DND-41 (cell line): ENCODE measurements at regions not wholly inside any gene's neighbourhood (a gene's known extent, or its start where the extent isn't known, plus 50 kb on each side); places are given as distances from the start of the nearest gene placed in this dataset.

Experiments used
- EZH2 ChIP-seq: IDR thresholded peaks from 3 replicates; pipeline ENCODE4 v1.6.1; 2012; ENCODE audit warnings: borderline replicate concordance, low read depth, mild to moderate bottlenecking, moderate library complexity, low read length, inconsistent platforms; ENCODE audit not compliant: severe bottlenecking
- TF ChIP-seq, protein P1 (sequence below): IDR thresholded peaks from 2 replicates; pipeline ENCODE4 v1.5.1; 2012; ENCODE audit warnings: borderline replicate concordance, low read length, moderate library complexity, mild to moderate bottlenecking; ENCODE audit not compliant: poor library complexity, severe bottlenecking; ENCODE audit errors: extremely low read depth

DNA sequence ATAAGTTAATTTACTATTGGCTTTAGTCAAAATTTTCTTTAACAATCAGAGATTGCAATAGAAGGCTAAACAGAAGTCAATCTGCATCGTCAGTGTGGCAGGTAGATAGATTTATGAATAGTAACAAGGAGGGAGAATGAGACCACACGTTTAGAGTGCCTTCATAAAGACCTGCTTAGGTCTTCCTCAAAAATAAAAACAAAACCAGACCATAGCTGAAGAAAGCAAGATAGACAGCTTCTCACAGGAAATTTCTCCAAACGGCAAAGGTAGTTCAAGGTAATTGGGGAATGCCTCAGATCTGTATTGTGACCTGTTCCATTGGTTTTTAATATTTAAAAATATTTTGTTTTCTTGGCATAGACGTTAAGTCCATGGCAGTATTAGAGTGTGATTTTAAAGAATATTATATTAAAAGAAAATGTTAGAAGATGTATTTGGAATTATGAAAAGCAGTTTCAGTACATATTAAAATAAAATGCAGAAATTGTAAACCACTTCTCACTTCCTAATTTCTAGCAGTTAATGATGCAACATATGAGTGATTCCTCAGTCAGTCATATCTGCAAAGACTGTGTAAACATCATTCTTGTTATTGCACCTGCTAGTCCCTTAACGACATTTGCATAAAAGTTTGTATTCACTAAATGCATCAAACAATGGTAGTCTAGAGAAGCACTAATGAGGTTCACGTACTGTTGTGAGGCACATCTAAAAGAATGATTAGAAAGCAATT lies 278.0 kb downstream of the HLX start:
- TF ChIP-seq, protein P1, sequence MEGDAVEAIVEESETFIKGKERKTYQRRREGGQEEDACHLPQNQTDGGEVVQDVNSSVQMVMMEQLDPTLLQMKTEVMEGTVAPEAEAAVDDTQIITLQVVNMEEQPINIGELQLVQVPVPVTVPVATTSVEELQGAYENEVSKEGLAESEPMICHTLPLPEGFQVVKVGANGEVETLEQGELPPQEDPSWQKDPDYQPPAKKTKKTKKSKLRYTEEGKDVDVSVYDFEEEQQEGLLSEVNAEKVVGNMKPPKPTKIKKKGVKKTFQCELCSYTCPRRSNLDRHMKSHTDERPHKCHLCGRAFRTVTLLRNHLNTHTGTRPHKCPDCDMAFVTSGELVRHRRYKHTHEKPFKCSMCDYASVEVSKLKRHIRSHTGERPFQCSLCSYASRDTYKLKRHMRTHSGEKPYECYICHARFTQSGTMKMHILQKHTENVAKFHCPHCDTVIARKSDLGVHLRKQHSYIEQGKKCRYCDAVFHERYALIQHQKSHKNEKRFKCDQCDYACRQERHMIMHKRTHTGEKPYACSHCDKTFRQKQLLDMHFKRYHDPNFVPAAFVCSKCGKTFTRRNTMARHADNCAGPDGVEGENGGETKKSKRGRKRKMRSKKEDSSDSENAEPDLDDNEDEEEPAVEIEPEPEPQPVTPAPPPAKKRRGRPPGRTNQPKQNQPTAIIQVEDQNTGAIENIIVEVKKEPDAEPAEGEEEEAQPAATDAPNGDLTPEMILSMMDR: no peak
- no peak for TF ChIP-seq EZH2
